Right lobe of liver (tissue), 4 donors: ENCODE measurements at regions not wholly inside any gene's neighbourhood (a gene's known extent, or its start where the extent isn't known, plus 50 kb on each side); places are given as distances from the start of the nearest gene placed in this dataset.

Experiments
- CTCF ChIP-seq, 4 donors: fragments of 200-600 bp in 3 of 4; fragments of 450-650 bp in 1 of 4; IDR thresholded peaks; one replicate each; pipeline versions ENCODE4 v1.5.1 to v1.8.0; 2016 to 2022; ENCODE audit warnings: antibody characterized with exemption in 4 of 4, mild to moderate bottlenecking in 2 of 4
- POLR2A ChIP-seq: fragments of 450-650 bp; IDR thresholded peaks from one replicate; pipeline ENCODE4 v1.6.1; 2017; ENCODE audit warnings: antibody characterized with exemption, mild to moderate bottlenecking
- donor health status: DM: no; HTN: no; CAD: no.
- donor health status: DM: no; HTN: no; CAD: no.
- donor health status: DM: no; HTN: yes; CAD: no.

- no peak for TF ChIP-seq CTCF (IDR thresholded peaks at IDR 0.05)
- TF ChIP-seq POLR2A: no peak
Measured at GRCh38 chr16:86905302-86905701, 327.0 kb downstream of the FOXL1 start.
